PFSK-1 (cell line): ENCODE measurements at regions not wholly inside any gene's neighbourhood (a gene's known extent, or its start where the extent isn't known, plus 50 kb on each side); places are given as distances from the start of the nearest gene placed in this dataset.

Experiments
- FOXP2 ChIP-seq: optimal IDR thresholded peaks from 2 replicates; pipeline ENCODE3; 2011; ENCODE audit warnings: borderline replicate concordance, control low read depth, inconsistent platforms; ENCODE audit not compliant: insufficient read depth; ENCODE audit errors: extremely low read length, extremely low read depth
- POLR2AphosphoS5 ChIP-seq: IDR thresholded peaks from 2 replicates; pipeline ENCODE4 v1.6.1; 2012; ENCODE audit warnings: low read depth, mild to moderate bottlenecking, control low read depth, low read length, moderate library complexity
- SIN3A ChIP-seq: IDR thresholded peaks from 2 replicates; pipeline ENCODE4 v1.6.1; 2012; ENCODE audit warnings: mild to moderate bottlenecking, low read length, moderate library complexity, borderline replicate concordance; ENCODE audit not compliant: insufficient read depth
- TAF1 ChIP-seq: IDR thresholded peaks from 2 replicates; pipeline ENCODE4 v1.6.1; 2012; ENCODE audit warnings: low read length, control low read depth, borderline replicate concordance; ENCODE audit not compliant: insufficient read depth
- TF ChIP-seq, protein P1 (sequence below), 2 experiments: IDR thresholded peaks; 2 replicates each; pipeline versions ENCODE4 v1.6.1 to v1.8.0; 2011 to 2012; ENCODE audit warnings: low read depth in 2 of 2, low read length in 2 of 2, control low read depth in 1 of 2, inconsistent platforms in 1 of 2, mild to moderate bottlenecking in 1 of 2, moderate library complexity in 1 of 2; ENCODE audit not compliant: insufficient read depth in 1 of 2

DNA sequence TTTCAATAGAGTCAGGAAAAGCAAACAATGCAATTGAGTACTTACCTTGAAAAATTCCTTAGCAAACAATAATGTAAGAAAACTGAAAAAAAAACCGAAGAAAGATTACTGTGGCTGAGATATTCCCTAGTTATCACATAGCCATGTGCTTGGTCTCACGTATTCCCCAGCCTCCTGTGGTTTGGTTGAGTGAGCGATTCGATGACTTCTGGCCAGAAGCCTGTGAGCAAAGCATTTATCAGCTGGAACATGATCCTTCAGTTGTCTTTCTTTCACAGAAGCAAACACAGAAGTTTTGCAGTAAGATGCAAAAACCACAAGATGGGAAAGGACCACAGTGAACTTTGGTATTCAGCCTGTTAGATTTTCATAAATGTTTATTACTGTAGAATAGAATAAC lies 1754.3 kb upstream of the AGA start:
- TF ChIP-seq TAF1: no peak
- TF ChIP-seq POLR2AphosphoS5: no peak
- TF ChIP-seq, protein P1, sequence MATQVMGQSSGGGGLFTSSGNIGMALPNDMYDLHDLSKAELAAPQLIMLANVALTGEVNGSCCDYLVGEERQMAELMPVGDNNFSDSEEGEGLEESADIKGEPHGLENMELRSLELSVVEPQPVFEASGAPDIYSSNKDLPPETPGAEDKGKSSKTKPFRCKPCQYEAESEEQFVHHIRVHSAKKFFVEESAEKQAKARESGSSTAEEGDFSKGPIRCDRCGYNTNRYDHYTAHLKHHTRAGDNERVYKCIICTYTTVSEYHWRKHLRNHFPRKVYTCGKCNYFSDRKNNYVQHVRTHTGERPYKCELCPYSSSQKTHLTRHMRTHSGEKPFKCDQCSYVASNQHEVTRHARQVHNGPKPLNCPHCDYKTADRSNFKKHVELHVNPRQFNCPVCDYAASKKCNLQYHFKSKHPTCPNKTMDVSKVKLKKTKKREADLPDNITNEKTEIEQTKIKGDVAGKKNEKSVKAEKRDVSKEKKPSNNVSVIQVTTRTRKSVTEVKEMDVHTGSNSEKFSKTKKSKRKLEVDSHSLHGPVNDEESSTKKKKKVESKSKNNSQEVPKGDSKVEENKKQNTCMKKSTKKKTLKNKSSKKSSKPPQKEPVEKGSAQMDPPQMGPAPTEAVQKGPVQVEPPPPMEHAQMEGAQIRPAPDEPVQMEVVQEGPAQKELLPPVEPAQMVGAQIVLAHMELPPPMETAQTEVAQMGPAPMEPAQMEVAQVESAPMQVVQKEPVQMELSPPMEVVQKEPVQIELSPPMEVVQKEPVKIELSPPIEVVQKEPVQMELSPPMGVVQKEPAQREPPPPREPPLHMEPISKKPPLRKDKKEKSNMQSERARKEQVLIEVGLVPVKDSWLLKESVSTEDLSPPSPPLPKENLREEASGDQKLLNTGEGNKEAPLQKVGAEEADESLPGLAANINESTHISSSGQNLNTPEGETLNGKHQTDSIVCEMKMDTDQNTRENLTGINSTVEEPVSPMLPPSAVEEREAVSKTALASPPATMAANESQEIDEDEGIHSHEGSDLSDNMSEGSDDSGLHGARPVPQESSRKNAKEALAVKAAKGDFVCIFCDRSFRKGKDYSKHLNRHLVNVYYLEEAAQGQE (IDR thresholded peaks at IDR 0.05; ENCODE audit: insufficient read depth in 1 of 2, low read depth in 2 of 2, low read length in 2 of 2): no peak
- TF ChIP-seq SIN3A: no peak
- no peak for TF ChIP-seq FOXP2

DNA sequence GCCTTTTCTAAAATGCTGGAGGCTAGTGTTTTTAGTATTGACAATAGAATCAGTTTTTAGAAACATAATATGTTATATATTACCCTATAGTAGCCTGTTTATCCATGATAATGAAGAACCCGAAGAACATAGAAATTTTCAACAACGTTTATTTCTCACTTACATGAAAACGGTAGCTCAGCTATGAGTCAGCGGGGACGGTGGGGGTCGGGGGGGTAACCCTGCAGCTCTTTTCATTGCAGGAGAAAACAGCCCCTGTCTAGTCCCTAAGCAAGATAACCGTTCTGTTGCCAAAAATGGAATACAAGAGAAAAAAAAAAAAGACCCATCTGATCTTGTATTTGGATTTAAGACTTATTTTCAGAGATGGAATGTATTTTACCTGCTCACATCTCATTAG lies 1758.4 kb upstream of the AGA start:
- TF ChIP-seq POLR2AphosphoS5 (no peak), FOXP2 (no peak), SIN3A (no peak), TAF1 (no peak)
- TF ChIP-seq, protein P1 (IDR thresholded peaks at IDR 0.05; ENCODE audit: insufficient read depth in 1 of 2, low read depth in 2 of 2, low read length in 2 of 2): no peak

DNA sequence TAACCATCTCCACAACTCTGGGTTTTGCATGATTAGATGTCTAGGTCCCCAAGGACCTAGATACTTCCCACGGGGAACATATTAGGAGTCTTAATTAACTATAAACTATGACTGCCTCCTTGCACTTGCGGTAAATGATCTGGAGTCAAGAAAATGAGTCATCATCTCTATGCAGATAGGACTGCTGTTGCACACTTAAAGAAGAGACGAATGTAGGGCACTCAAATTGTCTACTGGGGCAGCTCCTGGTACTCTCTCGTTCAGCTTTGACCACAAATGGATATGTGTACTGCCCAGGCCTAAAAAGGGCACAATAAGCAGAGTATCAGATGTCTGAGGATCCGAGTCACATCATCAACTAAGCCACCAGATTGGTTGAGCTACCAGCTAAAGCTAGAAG lies 1783.4 kb upstream of the AGA start:
- no peak for TF ChIP-seq SIN3A
- TF ChIP-seq TAF1: no peak
- TF ChIP-seq FOXP2: no peak
- TF ChIP-seq, protein P1 (IDR thresholded peaks at IDR 0.05; ENCODE audit: insufficient read depth in 1 of 2, low read depth in 2 of 2, low read length in 2 of 2): no peak
- TF ChIP-seq POLR2AphosphoS5: no peak

DNA sequence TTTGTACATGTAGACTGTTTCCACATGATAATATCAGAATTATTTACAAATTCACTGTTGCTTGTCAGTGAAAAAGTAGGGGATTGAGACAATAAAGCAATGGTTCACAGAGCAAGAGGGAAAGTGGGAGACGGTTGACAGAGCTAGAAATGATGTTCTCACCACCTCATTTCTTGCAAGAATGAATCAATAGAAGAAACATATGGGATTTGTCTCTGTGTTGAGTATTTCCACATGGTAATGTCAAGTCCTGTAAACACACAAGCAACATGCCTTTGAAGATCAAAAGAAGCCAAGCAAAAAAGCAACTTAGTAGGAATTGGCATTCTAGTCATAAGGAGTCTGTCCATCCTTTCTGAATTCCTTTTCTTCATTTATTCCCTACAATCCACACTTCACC lies 1806.6 kb upstream of the AGA start:
- TF ChIP-seq FOXP2 (no peak), POLR2AphosphoS5 (no peak), TAF1 (no peak), SIN3A (no peak)
- TF ChIP-seq, protein P1 (IDR thresholded peaks at IDR 0.05; ENCODE audit: insufficient read depth in 1 of 2, low read depth in 2 of 2, low read length in 2 of 2): no peak

DNA sequence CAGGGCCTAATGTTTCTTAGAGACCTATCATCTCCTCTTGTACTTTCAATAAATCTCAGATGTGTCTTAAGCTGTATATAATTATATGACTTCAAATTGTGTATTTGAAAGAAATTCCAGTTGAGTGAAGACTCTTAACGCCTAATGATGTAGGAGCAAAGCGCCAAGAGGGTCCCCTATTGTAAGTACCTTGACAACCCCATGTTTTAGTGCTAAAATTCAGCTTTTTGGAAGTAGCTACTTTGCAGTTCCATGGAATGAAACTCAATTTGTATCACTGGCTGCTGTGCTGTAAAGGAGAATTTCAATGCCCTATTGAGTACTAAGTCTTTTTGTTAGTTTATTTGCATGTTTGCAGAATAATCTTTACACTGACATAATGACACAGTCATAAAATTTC lies 1826.6 kb upstream of the AGA start:
- no peak for TF ChIP-seq POLR2AphosphoS5
- no peak for TF ChIP-seq SIN3A
- no peak for TF ChIP-seq FOXP2
- TF ChIP-seq, protein P1 (IDR thresholded peaks at IDR 0.05; ENCODE audit: insufficient read depth in 1 of 2, low read depth in 2 of 2, low read length in 2 of 2): no peak
